GM12878 (cell line): ENCODE measurements at regions not wholly inside any gene's neighbourhood (a gene's known extent, or its start where the extent isn't known, plus 50 kb on each side); places are given as distances from the start of the nearest gene placed in this dataset.

Source experiments
- ATAC-seq: fragments of 200-7000 bp; cut with Tn5 transposase; 3 replicates; pipeline ENCODE4 v1.9.1; 2020; ENCODE audit warnings: mild to moderate bottlenecking, moderate library complexity
- BruUV-seq: library from RNA; stranded (reverse); fragments of 400-500 nt; replicated peaks from 2 replicates; lab custom pipeline; 2021; lab: Mats Ljungman, UMichigan
- CTCF ChIA-PET: fragments of 300-600 bp; sonication (Branson Sonifier 250); formaldehyde crosslinking; extraction: SDS; loops from one replicate; lab custom pipeline; 2021; ENCODE audit warnings: inconsistent platforms; lab: Yijun Ruan, JAX
- POLR2A ChIA-PET: fragments of 350-600 bp; formaldehyde crosslinking; extraction: SDS; loops from one replicate; lab custom pipeline; 2021; ENCODE audit warnings: inconsistent platforms; lab: Charles Lee
- RAD21 ChIA-PET: fragments of 300-600 bp; sonication (Branson Sonifier 250); formaldehyde crosslinking; loops from one replicate; lab custom pipeline; 2023; ENCODE audit warnings: antibody characterized with exemption; ENCODE audit not compliant: unreplicated experiment; lab: Charles Lee
- SMC1A ChIA-PET: fragments of 300-600 bp; sonication (Branson Sonifier 250); formaldehyde crosslinking; loops from one replicate; lab custom pipeline; 2023; ENCODE audit not compliant: unreplicated experiment, uncharacterized antibody; lab: Charles Lee
- DNase-seq: peaks from one replicate; pipeline ENCODE4 v3.0.0-alpha.2; 2011; ENCODE audit warnings: low read depth, low spot score
- FAIRE-seq: peaks from 3 replicates; lab custom pipeline; 2011; peaks lifted over from hg19 to GRCh38; lab: Jason Lieb, UNC
- H2AFZ ChIP-seq: 2 replicates; pipeline ENCODE4 v1.6.0; 2011; ENCODE audit warnings: low read depth, low read length, control low read depth; ENCODE audit not compliant: control insufficient read depth
- H3K27ac ChIP-seq: 2 replicates; pipeline ENCODE4 v1.5.1; 2011; ENCODE audit warnings: control low read depth; ENCODE audit not compliant: control insufficient read depth, insufficient read depth
- H3K27me3 ChIP-seq, 2 experiments: replicated peaks in 1 of 2; 2 replicates each; pipeline versions ENCODE4 v1.6.0 to v1.6.1; 2011; ENCODE audit warnings: low read length in 1 of 2; ENCODE audit not compliant: control insufficient read depth in 2 of 2, insufficient read depth in 2 of 2
- H3K36me3 ChIP-seq, 2 experiments: 2 replicates each; pipeline ENCODE4 v1.5.1; 2011; ENCODE audit warnings: low read length in 1 of 2; ENCODE audit not compliant: control insufficient read depth in 2 of 2, insufficient read depth in 2 of 2
- H3K4me1 ChIP-seq: 2 replicates; pipeline ENCODE4 v1.6.1; 2011; ENCODE audit warnings: mild to moderate bottlenecking, low read length, moderate library complexity, mixed read lengths; ENCODE audit not compliant: control insufficient read depth, insufficient read depth
- H3K4me2 ChIP-seq: 2 replicates; pipeline ENCODE4 v1.6.0; 2011; ENCODE audit warnings: control low read depth; ENCODE audit not compliant: control insufficient read depth, insufficient read depth
- H3K4me3 ChIP-seq: fragments of 200-600 bp; sonication (generic); 2 replicates; pipeline ENCODE4 v1.5.1; 2016
- H3K79me2 ChIP-seq: 2 replicates; pipeline ENCODE4 v1.6.0; 2011; ENCODE audit warnings: low read length; ENCODE audit not compliant: control insufficient read depth, insufficient read depth
- H3K9ac ChIP-seq: 2 replicates; pipeline ENCODE4 v1.8.0; 2011; ENCODE audit warnings: low read length, control low read depth, mixed read lengths; ENCODE audit not compliant: control insufficient read depth, insufficient read depth
- H3K9me3 ChIP-seq: replicated peaks from 3 replicates; pipeline ENCODE4 v1.5.1; 2011; ENCODE audit warnings: mild to moderate bottlenecking, low read length; ENCODE audit not compliant: control insufficient read depth, insufficient read depth
- H4K20me1 ChIP-seq: 2 replicates; pipeline ENCODE4 v1.6.0; 2011; ENCODE audit not compliant: control insufficient read depth, insufficient read depth
- ASH2L ChIP-seq: fragments of 300-600, 200-600 bp; sonication (generic); IDR thresholded peaks from 2 replicates; pipeline ENCODE4 v1.6.1; 2017; ENCODE audit warnings: low read depth, mild to moderate bottlenecking, borderline replicate concordance
- CBX5 ChIP-seq: sonication (generic); IDR thresholded peaks from 2 replicates; pipeline ENCODE4 v1.6.1; 2016; ENCODE audit warnings: low read depth, moderate library complexity, mild to moderate bottlenecking, inconsistent platforms
- CHD4 ChIP-seq: fragments of 200-600 bp; sonication (generic); IDR thresholded peaks from 2 replicates; pipeline ENCODE4 v1.6.1; 2016; ENCODE audit warnings: mild to moderate bottlenecking
- EED ChIP-seq: sonication (generic); IDR thresholded peaks from 2 replicates; pipeline ENCODE4 v1.6.1; 2016; ENCODE audit warnings: antibody characterized with exemption, low read depth
- NFYB ChIP-seq: IDR thresholded peaks from 2 replicates; pipeline ENCODE4 v1.6.1; 2011; ENCODE audit warnings: low read depth, mild to moderate bottlenecking, low read length, improper control_type of control experiment, moderate library complexity; ENCODE audit not compliant: insufficient read depth
- POLR2AphosphoS2 ChIP-seq: IDR thresholded peaks from 2 replicates; pipeline ENCODE4 v1.6.1; 2011; ENCODE audit warnings: low read depth, mild to moderate bottlenecking, low read length, improper control_type of control experiment, moderate library complexity
- TCF7 ChIP-seq: IDR thresholded peaks from 2 replicates; pipeline ENCODE4 v1.6.1; 2014; ENCODE audit warnings: antibody characterized with exemption, borderline replicate concordance
- ZNF384 ChIP-seq: IDR thresholded peaks from 2 replicates; pipeline ENCODE4 v1.6.1; 2012; ENCODE audit warnings: low read depth, mild to moderate bottlenecking, low read length, improper control_type of control experiment, borderline replicate concordance
- ZNF622 ChIP-seq: fragments of 450-650 bp; IDR thresholded peaks from 2 replicates; pipeline ENCODE4 v1.6.1; 2017; ENCODE audit warnings: mild to moderate bottlenecking, inconsistent platforms
- WGBS: methylation state at CpG from one replicate; pipeline ENCODE4 v1.1.6; 2016; ENCODE audit warnings: low lambda C conversion rate; ENCODE audit not compliant: insufficient replicate concordance, insufficient coverage; ENCODE audit errors: missing lambda C conversion rate; 5-methylcytosine and 5-hydroxymethylcytosine counted together
- in situ Hi-C: fragments of 300-500 bp; cut with MboI; formaldehyde crosslinking; loops from 9 replicates; pipeline ENCODE4 v1.14.3; 2018; ENCODE audit warnings: mixed read lengths
- intact Hi-C: fragments of 100-400 bp; cut with micrococcal nuclease; formaldehyde crosslinking; loops from one replicate; pipeline ENCODE4 v1.14.2; 2022; ENCODE audit not compliant: unreplicated experiment
- TF ChIP-seq, protein P1 (sequence below): IDR thresholded peaks from 2 replicates; pipeline ENCODE4 v1.6.1; 2011; ENCODE audit warnings: low read depth, mild to moderate bottlenecking, low read length, moderate library complexity, borderline replicate concordance; ENCODE audit errors: extremely low read depth
- TF ChIP-seq, protein P2 (sequence below): fragments of 450-650 bp; conservative IDR thresholded peaks from 2 replicates; pipeline ENCODE4 v1.6.1; 2017; ENCODE audit warnings: mild to moderate bottlenecking, moderate library complexity
- TF ChIP-seq, protein P3 (sequence below): IDR thresholded peaks from 2 replicates; pipeline ENCODE4 v1.6.1; 2012; ENCODE audit warnings: low read depth, low read length, improper control_type of control experiment
- TF ChIP-seq, protein P4 (sequence below): fragments of 450-650 bp; IDR thresholded peaks from 2 replicates; pipeline ENCODE4 v1.6.1; 2017; ENCODE audit warnings: low read depth, mild to moderate bottlenecking, moderate library complexity
- TF ChIP-seq, protein P5 (sequence below): fragments of 450-650 bp; IDR thresholded peaks from 2 replicates; pipeline ENCODE4 v1.6.1; 2017; ENCODE audit warnings: antibody characterized with exemption, mild to moderate bottlenecking, moderate library complexity

DNA sequence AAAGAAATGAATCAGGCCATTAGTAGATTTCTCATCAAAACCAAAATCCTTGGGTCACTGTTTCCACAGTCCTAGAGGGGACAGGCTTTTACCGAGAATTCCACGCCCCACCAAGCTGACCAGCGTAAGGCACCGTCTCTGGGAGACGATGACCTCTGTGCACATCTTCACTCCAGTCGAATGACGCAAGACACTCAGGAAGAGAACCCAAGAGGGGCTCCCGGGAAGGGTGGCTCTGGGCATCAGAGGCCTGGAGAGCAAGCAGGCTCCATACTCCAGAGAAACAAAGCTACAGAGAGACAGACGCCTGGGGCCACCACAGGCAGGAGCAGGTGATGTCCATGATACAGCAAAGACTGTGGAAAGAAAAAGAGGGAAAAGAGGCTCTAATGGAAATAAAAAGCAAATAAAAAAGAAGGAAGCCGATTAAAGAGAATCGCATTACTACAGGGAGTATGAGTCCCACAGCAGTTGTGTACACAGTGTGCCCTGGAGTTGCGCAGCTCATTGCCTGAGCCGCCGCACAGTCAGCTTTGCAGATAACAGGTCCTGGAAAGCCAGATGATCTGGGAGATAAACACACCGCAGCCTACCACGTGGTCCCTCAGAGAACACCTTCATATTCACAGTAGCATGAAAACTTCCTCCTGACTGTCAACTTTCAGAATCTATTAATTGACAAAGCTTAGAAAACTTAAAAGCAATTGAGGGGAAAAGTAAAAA lies 572.7 kb upstream of the SALL3 start:
- RAD21 ChIA-PET: no interaction called here
- Histone ChIP-seq H3K4me3 (no peak overlapping the region), H3K79me2 (no peaks in the 10 kb centered on the region), H4K20me1 (no peaks in the 10 kb centered on the region), H3K9me3 (no peaks in the 10 kb centered on the region), H3K27ac (no peak overlapping the region), H2AFZ (no peak overlapping the region), H3K9ac (no peak overlapping the region), H3K4me2 (no peak overlapping the region), H3K36me3 (no peaks in the 10 kb centered on the region), H3K4me1 (no peaks in the 10 kb centered on the region), H3K27me3 (no peaks in the 10 kb centered on the region)
- WGBS: 68% methylated on average over 16 of the region's 16 CpGs
- CTCF ChIA-PET: no interaction called here
- ATAC-seq (no peak), FAIRE-seq (no peak), DNase-seq (no peak)
- BruUV-seq: no TSS peak
- SMC1A ChIA-PET: no interaction called here
- in situ Hi-C loops (no loop called here), intact Hi-C loops (no loop called here)
- POLR2A ChIA-PET: no interaction called here
- no peak for TF ChIP-seq EED
- TF ChIP-seq, protein P1, sequence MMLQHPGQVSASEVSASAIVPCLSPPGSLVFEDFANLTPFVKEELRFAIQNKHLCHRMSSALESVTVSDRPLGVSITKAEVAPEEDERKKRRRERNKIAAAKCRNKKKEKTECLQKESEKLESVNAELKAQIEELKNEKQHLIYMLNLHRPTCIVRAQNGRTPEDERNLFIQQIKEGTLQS: no peak
- no peak for TF ChIP-seq ZNF622
- TF ChIP-seq NFYB: no peak
- TF ChIP-seq, protein P2, sequence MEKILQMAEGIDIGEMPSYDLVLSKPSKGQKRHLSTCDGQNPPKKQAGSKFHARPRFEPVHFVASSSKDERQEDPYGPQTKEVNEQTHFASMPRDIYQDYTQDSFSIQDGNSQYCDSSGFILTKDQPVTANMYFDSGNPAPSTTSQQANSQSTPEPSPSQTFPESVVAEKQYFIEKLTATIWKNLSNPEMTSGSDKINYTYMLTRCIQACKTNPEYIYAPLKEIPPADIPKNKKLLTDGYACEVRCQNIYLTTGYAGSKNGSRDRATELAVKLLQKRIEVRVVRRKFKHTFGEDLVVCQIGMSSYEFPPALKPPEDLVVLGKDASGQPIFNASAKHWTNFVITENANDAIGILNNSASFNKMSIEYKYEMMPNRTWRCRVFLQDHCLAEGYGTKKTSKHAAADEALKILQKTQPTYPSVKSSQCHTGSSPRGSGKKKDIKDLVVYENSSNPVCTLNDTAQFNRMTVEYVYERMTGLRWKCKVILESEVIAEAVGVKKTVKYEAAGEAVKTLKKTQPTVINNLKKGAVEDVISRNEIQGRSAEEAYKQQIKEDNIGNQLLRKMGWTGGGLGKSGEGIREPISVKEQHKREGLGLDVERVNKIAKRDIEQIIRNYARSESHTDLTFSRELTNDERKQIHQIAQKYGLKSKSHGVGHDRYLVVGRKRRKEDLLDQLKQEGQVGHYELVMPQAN: no peak
- TF ChIP-seq CBX5: no peak
- no peak for TF ChIP-seq POLR2AphosphoS2
- TF ChIP-seq ASH2L: no peak
- TF ChIP-seq, protein P3, sequence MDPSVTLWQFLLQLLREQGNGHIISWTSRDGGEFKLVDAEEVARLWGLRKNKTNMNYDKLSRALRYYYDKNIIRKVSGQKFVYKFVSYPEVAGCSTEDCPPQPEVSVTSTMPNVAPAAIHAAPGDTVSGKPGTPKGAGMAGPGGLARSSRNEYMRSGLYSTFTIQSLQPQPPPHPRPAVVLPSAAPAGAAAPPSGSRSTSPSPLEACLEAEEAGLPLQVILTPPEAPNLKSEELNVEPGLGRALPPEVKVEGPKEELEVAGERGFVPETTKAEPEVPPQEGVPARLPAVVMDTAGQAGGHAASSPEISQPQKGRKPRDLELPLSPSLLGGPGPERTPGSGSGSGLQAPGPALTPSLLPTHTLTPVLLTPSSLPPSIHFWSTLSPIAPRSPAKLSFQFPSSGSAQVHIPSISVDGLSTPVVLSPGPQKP: no peak
- no peak for TF ChIP-seq ZNF384
- no peak for TF ChIP-seq CHD4
- TF ChIP-seq, protein P4, sequence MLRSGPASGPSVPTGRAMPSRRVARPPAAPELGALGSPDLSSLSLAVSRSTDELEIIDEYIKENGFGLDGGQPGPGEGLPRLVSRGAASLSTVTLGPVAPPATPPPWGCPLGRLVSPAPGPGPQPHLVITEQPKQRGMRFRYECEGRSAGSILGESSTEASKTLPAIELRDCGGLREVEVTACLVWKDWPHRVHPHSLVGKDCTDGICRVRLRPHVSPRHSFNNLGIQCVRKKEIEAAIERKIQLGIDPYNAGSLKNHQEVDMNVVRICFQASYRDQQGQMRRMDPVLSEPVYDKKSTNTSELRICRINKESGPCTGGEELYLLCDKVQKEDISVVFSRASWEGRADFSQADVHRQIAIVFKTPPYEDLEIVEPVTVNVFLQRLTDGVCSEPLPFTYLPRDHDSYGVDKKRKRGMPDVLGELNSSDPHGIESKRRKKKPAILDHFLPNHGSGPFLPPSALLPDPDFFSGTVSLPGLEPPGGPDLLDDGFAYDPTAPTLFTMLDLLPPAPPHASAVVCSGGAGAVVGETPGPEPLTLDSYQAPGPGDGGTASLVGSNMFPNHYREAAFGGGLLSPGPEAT: no peak
- no peak for TF ChIP-seq TCF7
- TF ChIP-seq, protein P5, sequence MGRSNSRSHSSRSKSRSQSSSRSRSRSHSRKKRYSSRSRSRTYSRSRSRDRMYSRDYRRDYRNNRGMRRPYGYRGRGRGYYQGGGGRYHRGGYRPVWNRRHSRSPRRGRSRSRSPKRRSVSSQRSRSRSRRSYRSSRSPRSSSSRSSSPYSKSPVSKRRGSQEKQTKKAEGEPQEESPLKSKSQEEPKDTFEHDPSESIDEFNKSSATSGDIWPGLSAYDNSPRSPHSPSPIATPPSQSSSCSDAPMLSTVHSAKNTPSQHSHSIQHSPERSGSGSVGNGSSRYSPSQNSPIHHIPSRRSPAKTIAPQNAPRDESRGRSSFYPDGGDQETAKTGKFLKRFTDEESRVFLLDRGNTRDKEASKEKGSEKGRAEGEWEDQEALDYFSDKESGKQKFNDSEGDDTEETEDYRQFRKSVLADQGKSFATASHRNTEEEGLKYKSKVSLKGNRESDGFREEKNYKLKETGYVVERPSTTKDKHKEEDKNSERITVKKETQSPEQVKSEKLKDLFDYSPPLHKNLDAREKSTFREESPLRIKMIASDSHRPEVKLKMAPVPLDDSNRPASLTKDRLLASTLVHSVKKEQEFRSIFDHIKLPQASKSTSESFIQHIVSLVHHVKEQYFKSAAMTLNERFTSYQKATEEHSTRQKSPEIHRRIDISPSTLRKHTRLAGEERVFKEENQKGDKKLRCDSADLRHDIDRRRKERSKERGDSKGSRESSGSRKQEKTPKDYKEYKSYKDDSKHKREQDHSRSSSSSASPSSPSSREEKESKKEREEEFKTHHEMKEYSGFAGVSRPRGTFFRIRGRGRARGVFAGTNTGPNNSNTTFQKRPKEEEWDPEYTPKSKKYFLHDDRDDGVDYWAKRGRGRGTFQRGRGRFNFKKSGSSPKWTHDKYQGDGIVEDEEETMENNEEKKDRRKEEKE: no peak
